ENCODE measurements at regions not wholly inside any gene's neighbourhood (a gene's known extent, or its start where the extent isn't known, plus 50 kb on each side); places are given as distances from the start of the nearest gene placed in this dataset.
"Not testable (repeated sequence)": the region's sequence is repeated elsewhere in the genome, so short reads cannot be mapped to it uniquely, and the experiment has no call there.

DNA sequence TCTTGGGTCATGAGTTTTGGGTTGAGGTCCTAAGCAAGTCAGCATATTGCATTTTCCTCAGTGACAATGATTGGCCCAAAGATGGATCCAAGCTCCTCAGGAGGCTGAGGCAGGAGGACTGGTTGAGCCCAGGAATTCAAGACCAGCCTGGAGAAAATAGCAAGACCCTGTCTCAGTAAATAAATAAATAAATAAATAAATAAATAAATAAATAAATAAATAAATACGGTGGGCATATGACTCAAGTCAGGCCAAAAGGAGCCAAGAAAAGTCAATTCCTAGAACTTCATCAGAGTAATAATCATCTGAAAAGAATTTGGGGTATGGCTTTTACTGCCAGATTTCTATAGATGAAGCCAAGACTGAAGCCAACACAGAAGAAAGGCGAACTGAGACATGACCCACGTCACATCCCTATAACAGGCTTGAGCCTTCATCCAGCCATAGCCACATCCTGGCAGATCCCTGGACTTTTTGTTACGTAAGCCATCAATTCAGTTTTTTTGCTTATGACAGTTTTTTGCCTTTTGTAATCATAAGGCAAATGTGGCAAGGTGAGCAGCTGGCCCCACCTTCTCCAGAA, 88.5 kb upstream of the NFASC start:
- Histone ChIP-seq H3K4me1 (ENCODE audit: control insufficient read depth in 1 of 2, insufficient read depth in 2 of 2, low read length in 2 of 2) (no peaks in the 10 kb centered on the region), H3K27ac (ENCODE audit: low read length) (no peak overlapping the region), H3K36me3 (ENCODE audit: control insufficient read depth in 1 of 2, insufficient read depth in 2 of 2, low read length in 2 of 2) (no peaks in the 10 kb centered on the region), H3K9me3 (ENCODE audit: control insufficient read depth in 1 of 2, low read length in 2 of 2) (no peaks in the 10 kb centered on the region), H3K4me3 (ENCODE audit: low read depth in 1 of 2, low read length in 2 of 2) (no peak overlapping the region), H3K27me3 (ENCODE audit: low read depth, low read length) (no peaks in the 10 kb centered on the region)

DNA sequence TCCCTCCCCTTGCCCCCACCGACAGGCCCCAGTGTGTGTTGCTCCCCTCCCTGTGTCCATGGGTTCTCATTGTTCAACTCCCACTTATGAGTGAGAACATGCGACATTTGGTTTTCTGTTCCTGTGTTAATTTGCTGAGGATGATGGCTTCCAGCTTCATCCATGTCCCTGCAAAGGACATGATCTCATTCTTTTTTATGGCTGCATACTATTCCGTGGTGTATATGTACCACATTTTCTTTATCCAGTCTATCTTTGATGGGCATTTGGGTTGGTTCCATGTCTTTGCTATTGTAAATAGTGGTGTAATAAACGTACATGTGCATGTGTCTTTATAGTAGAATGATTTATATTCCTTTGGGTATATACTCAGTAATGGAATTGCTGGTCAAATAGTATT, 85.6 kb upstream of the NFASC start:
- not testable (repeated sequence) for H3K4me1 ChIP-seq (ENCODE audit: control insufficient read depth in 1 of 2, insufficient read depth in 2 of 2, low read length in 2 of 2); H3K27ac ChIP-seq (ENCODE audit: low read length); H3K27me3 ChIP-seq (ENCODE audit: low read depth, low read length)

DNA sequence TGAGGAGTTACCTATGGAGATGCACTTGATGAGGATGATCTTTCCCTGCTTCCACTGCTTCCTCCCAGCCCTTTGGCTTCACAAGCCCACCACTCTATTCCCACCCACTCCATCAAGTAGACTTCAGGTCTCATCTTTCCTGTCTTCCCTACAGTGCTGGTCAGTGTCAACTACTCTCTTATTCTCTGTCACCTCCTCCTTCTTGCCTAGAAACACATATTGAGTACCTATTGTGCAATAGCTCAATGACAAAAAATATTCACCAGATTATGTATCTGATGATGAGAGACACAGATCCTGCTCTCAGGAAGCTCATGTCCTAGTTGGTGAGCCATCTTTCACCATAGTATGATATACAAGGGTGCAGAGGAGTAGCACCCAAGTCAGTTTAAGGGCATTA, 82.2 kb upstream of the NFASC start:
- H3K9me3 ChIP-seq (ENCODE audit: control insufficient read depth in 1 of 2, low read length in 2 of 2), result no peaks in the 10 kb centered on the region
- H3K27ac ChIP-seq (ENCODE audit: low read length), result no peak overlapping the region
- H3K36me3 ChIP-seq (ENCODE audit: control insufficient read depth in 1 of 2, insufficient read depth in 2 of 2, low read length in 2 of 2), result no peaks in the 10 kb centered on the region
- no peaks in the 10 kb centered on the region for H3K4me1 ChIP-seq (ENCODE audit: control insufficient read depth in 1 of 2, insufficient read depth in 2 of 2, low read length in 2 of 2)
- no peak overlapping the region for H3K4me3 ChIP-seq (ENCODE audit: low read depth in 1 of 2, low read length in 2 of 2)
- no peaks in the 10 kb centered on the region for H3K27me3 ChIP-seq (ENCODE audit: low read depth, low read length)

More for the DNA sequence above, 85.6 kb upstream of the NFASC start:
- not testable (repeated sequence) for H3K4me3 ChIP-seq (ENCODE audit: low read depth in 1 of 2, low read length in 2 of 2); H3K9me3 ChIP-seq (ENCODE audit: control insufficient read depth in 1 of 2, low read length in 2 of 2); H3K36me3 ChIP-seq (ENCODE audit: control insufficient read depth in 1 of 2, insufficient read depth in 2 of 2, low read length in 2 of 2)

DNA sequence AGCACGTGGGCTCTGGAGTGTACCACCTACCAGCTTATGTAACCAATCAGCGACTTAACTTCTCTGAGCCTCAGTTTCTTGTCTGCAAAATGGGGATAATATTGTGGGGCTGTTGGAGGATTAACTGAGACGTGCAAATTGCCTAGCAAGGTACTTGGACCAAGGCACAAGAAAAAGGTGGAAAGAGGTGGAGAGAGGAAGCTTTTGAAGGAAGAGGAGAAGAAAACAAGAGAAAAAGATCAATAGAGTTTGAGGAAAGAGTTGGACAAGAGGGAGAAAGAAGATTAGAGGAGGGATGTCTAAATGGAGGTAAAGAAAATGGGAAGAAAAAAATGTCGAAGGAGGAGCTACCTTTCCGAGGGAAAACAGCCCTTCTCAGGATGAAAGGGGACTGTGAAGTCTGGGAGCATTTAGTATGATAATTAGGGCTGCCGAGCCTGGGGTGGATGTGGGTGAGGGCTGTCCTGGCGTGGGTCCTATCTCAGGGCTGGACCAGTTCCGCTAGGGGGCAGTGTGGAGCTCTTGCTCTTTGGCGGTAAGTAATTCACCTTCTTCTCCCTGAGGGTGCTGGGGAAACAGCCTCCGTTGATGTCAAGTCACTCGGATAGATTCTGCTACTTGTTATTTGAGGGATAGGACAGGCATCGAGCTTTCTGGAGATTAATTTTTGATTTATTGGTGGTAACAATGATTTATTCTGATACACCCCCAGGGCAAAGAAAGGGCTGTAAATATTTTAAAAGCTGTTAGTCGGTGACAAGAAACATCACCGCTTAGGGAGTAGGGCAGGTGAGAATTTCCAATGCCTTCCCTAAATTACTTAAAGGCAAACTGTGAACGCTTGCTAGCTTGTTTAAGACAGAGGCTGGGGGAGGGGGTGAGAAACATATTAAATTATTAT, 79.0 kb upstream of the NFASC start:
- H3K27me3 ChIP-seq (ENCODE audit: low read depth, low read length), result no peaks in the 10 kb centered on the region
- no peak overlapping the region for H3K27ac ChIP-seq (ENCODE audit: low read length)
- H3K4me1 ChIP-seq (ENCODE audit: control insufficient read depth in 1 of 2, insufficient read depth in 2 of 2, low read length in 2 of 2), result no peaks in the 10 kb centered on the region
- H3K9me3 ChIP-seq (ENCODE audit: control insufficient read depth in 1 of 2, low read length in 2 of 2), result no peaks in the 10 kb centered on the region
- H3K4me3 ChIP-seq (ENCODE audit: low read depth in 1 of 2, low read length in 2 of 2), result no peak overlapping the region
- no peaks in the 10 kb centered on the region for H3K36me3 ChIP-seq (ENCODE audit: control insufficient read depth in 1 of 2, insufficient read depth in 2 of 2, low read length in 2 of 2)

DNA sequence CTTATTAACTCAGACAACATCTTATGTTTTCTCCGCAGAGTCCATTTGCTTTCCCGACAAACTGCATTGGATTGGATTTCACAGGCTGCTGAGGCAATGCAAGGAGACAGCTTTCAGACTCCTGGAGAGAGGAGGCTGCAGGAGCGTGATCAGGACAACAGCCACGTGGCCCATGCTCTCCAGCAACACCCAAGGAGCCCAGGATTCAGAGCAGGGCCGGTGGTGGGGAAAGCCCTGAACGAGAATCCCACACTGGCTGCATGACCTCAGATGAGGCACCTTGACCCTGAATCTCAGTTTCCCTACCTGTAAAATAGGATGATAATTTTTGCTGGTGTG, 78.3 kb upstream of the NFASC start:
- H3K27ac ChIP-seq (ENCODE audit: low read length), result no peak overlapping the region
- no peaks in the 10 kb centered on the region for H3K4me1 ChIP-seq (ENCODE audit: control insufficient read depth in 1 of 2, insufficient read depth in 2 of 2, low read length in 2 of 2)
- H3K9me3 ChIP-seq (ENCODE audit: control insufficient read depth in 1 of 2, low read length in 2 of 2), result no peaks in the 10 kb centered on the region
- no peaks in the 10 kb centered on the region for H3K36me3 ChIP-seq (ENCODE audit: control insufficient read depth in 1 of 2, insufficient read depth in 2 of 2, low read length in 2 of 2)
- no peaks in the 10 kb centered on the region for H3K27me3 ChIP-seq (ENCODE audit: low read depth, low read length)
- no peak overlapping the region for H3K4me3 ChIP-seq (ENCODE audit: low read depth in 1 of 2, low read length in 2 of 2)

DNA sequence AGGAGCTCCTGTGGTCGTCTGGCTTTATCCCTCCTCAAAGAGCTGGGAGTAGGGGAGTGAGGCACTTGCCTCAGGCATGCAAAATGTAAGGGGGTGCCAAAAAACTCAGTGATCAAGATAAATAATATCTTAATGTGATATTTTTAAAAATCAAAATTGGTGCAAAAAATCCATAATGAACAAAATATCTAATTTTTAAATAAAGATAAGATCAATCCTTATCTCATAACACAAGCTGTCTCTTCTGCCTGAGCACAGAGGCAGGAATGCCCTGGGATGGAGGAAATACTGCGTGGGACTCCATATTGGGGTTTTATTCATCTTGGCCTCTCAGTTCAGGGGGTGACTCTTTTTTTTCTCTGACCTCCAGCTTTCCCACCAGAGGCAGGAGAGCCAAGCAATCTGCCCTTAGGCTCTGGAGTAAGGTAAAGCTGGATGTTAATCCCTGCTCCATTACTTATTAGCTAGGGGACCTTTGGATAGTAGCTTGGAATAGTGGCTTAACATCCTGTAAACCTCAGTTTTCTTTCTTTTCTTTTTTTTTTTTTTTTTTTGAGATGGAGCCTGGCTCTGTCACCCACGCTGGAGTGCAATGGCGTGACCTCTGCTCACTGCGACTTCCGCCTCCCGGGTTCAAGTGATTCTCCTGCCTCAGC, 77.3 kb upstream of the NFASC start:
- no peaks in the 10 kb centered on the region for H3K9me3 ChIP-seq (ENCODE audit: control insufficient read depth in 1 of 2, low read length in 2 of 2)
- no peaks in the 10 kb centered on the region for H3K4me1 ChIP-seq (ENCODE audit: control insufficient read depth in 1 of 2, insufficient read depth in 2 of 2, low read length in 2 of 2)
- H3K27ac ChIP-seq (ENCODE audit: low read length), result no peak overlapping the region
- H3K36me3 ChIP-seq (ENCODE audit: control insufficient read depth in 1 of 2, insufficient read depth in 2 of 2, low read length in 2 of 2), result no peaks in the 10 kb centered on the region
- H3K27me3 ChIP-seq (ENCODE audit: low read depth, low read length), result no peaks in the 10 kb centered on the region
- no peak overlapping the region for H3K4me3 ChIP-seq (ENCODE audit: low read depth in 1 of 2, low read length in 2 of 2)

DNA sequence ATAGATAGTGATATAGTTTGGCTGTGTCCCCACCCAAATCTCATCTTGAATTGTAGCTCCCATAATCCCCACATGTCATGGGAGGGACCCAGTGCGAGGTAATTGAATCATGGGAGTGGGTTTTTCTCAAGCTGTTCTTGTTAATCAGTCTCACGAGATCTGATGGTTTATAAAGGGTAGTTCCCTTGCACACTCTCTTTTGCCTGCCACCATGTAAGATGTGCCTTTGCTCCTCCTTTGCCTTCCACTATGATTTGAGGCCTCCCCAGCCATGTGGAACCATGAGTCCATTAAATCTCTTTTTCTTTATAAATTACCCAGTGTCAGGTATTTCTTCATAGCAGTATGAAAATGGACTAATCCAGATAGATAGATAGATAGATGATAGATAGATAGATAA, 73.8 kb upstream of the NFASC start:
- H3K9me3 ChIP-seq (ENCODE audit: control insufficient read depth in 1 of 2, low read length in 2 of 2); H3K4me3 ChIP-seq (ENCODE audit: low read depth in 1 of 2, low read length in 2 of 2); H3K4me1 ChIP-seq (ENCODE audit: control insufficient read depth in 1 of 2, insufficient read depth in 2 of 2, low read length in 2 of 2); H3K36me3 ChIP-seq (ENCODE audit: control insufficient read depth in 1 of 2, insufficient read depth in 2 of 2, low read length in 2 of 2); H3K27ac ChIP-seq (ENCODE audit: low read length); H3K27me3 ChIP-seq (ENCODE audit: low read depth, low read length): not testable (repeated sequence)

DNA sequence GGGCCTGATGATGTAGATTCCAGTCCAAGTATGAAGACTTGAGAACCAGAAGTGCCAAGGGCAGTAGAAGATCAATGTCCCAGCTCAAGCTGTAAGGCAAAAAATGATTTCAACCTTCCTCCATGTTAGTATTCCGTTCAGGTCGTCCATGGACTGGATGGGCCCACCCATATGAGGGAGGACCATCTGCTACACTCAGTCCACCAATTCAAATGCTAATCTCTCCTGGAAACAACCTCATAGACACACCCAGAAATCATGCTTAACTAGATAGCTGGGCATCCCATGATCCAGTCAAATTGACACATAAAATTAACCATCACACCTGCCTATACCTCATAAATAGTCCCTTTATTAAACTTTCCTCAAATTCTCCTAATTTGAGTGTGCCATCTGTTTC, 73.3 kb upstream of the NFASC start:
- H3K9me3 ChIP-seq (ENCODE audit: control insufficient read depth in 1 of 2, low read length in 2 of 2), result no peaks in the 10 kb centered on the region
- no peak overlapping the region for H3K4me3 ChIP-seq (ENCODE audit: low read depth in 1 of 2, low read length in 2 of 2)
- H3K4me1 ChIP-seq (ENCODE audit: control insufficient read depth in 1 of 2, insufficient read depth in 2 of 2, low read length in 2 of 2), result no peaks in the 10 kb centered on the region
- no peak overlapping the region for H3K27ac ChIP-seq (ENCODE audit: low read length)
- no peaks in the 10 kb centered on the region for H3K36me3 ChIP-seq (ENCODE audit: control insufficient read depth in 1 of 2, insufficient read depth in 2 of 2, low read length in 2 of 2)
- H3K27me3 ChIP-seq (ENCODE audit: low read depth, low read length), result no peaks in the 10 kb centered on the region

DNA sequence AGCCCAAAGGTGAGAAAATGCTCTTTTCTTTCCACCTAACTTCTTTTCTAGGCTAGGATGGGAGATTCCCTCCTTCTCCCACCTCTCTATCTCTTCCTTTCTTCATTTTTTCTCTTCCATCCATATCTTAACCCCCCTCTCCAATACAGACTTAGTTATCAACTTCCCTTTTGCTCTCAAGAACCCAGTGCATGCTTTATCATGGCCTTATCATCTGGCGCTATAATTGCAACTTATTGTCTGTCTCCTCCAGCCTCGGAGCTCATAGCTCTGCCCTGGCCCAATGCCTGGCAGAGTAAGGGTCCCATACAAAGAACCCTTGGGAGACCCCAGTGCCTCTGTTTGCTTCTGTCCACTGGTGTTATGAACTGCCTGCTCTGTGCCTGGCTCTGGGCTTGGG, 71.0 kb upstream of the NFASC start:
- H3K27me3 ChIP-seq (ENCODE audit: low read depth, low read length), result no peaks in the 10 kb centered on the region
- H3K36me3 ChIP-seq (ENCODE audit: control insufficient read depth in 1 of 2, insufficient read depth in 2 of 2, low read length in 2 of 2), result no peaks in the 10 kb centered on the region
- H3K4me3 ChIP-seq (ENCODE audit: low read depth in 1 of 2, low read length in 2 of 2), result no peak overlapping the region
- no peak overlapping the region for H3K27ac ChIP-seq (ENCODE audit: low read length)
- H3K4me1 ChIP-seq (ENCODE audit: control insufficient read depth in 1 of 2, insufficient read depth in 2 of 2, low read length in 2 of 2), result no peaks in the 10 kb centered on the region
- no peaks in the 10 kb centered on the region for H3K9me3 ChIP-seq (ENCODE audit: control insufficient read depth in 1 of 2, low read length in 2 of 2)

DNA sequence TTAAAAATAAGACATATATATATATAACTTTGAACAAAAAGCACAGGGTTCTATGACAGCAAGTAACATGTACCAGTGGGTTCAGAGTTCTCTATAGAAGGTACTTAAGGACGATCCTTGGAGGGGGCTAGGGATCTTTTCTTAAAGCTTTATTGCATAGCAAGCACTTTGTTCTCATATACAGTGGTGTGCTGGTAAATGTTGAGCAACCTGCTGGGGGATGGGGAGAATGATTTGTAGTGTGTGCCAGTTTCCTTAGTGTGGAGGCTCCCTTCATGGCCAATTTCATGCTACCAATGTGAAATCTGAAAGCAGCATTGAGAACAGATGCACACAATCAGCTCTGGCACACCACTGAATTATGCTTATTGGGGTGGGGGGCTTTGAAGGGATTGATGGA, 69.5 kb upstream of the NFASC start:
- Histone ChIP-seq H3K4me1 (ENCODE audit: control insufficient read depth in 1 of 2, insufficient read depth in 2 of 2, low read length in 2 of 2) (no peaks in the 10 kb centered on the region), H3K36me3 (ENCODE audit: control insufficient read depth in 1 of 2, insufficient read depth in 2 of 2, low read length in 2 of 2) (no peaks in the 10 kb centered on the region), H3K4me3 (ENCODE audit: low read depth in 1 of 2, low read length in 2 of 2) (no peak overlapping the region), H3K27ac (ENCODE audit: low read length) (no peak overlapping the region), H3K9me3 (ENCODE audit: control insufficient read depth in 1 of 2, low read length in 2 of 2) (no peaks in the 10 kb centered on the region), H3K27me3 (ENCODE audit: low read depth, low read length) (no peaks in the 10 kb centered on the region)

DNA sequence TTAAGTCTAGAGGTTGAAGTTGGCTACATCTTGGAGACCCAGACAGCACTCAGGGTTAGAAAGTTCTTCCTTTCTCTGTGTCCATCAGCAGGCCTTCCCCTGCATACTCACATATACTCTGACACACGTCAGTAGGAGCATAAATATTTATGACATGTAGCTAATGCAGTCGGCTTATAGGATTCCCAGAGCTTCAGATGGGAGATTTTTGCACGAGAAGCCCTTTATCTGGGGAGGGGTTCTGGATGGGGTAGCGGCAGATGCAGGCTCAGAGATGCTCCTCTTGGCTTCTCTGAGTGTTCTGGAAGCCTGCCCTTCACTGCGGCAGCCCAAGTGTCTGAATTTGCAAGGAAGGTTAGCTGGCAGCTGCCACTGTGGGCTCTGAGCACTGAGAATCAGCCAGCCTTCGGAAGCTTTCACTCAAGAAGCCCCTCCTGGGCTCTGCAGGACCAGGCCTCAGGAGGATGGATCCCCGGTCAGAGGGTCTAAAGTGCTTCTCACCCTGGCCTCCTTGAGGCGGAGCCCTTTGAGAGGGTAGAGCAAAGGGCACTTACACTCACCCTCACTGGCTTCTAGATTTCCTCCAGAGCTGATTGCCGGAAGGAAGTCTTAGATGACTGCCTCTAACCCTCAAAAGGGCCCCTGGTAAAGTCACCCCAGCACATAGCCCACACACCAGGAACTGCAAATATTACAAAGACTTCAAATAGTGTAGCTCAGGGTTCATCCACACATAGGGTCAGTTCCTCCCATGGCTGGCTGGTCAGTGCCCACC, 68.1 kb upstream of the NFASC start:
- Histone ChIP-seq H3K27me3 (ENCODE audit: low read depth, low read length) (no peaks in the 10 kb centered on the region), H3K36me3 (ENCODE audit: control insufficient read depth in 1 of 2, insufficient read depth in 2 of 2, low read length in 2 of 2) (no peaks in the 10 kb centered on the region), H3K9me3 (ENCODE audit: control insufficient read depth in 1 of 2, low read length in 2 of 2) (no peaks in the 10 kb centered on the region), H3K4me1 (ENCODE audit: control insufficient read depth in 1 of 2, insufficient read depth in 2 of 2, low read length in 2 of 2) (peaks cover 0 to 11% of the 10 kb centered on the region in 2 donors), H3K27ac (ENCODE audit: low read length) (no peak overlapping the region), H3K4me3 (ENCODE audit: low read depth in 1 of 2, low read length in 2 of 2) (no peak overlapping the region)
